ENCODE measurements at regions not wholly inside any gene's neighbourhood (a gene's known extent, or its start where the extent isn't known, plus 50 kb on each side); places are given as distances from the start of the nearest gene placed in this dataset.
"Not testable (repeated sequence)": the region's sequence is repeated elsewhere in the genome, so short reads cannot be mapped to it uniquely, and the experiment has no call there.

GRCh38 chr18:54662986-54663385 is 71.9 kb downstream of the DYNAP start:
- no peak for DNase-seq

DNA sequence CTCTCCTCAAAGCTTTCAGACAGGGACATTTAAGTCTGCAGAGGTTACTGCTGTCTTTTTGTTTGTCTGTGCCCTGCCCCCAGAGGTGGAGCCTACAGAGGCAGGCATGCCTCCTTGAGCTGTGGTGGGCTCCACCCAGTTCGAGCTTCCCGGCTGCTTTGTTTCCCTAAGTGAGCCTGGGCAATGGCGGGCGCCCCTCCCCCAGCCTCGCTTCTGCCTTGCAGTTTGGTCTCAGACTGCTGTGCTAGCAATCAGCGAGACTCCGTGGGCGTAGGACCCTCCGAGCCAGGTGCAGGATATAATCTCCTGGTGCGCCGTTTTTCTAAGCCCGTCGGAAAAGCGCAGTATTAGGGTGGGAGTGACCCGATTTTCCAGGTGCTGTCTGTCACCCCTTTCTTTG is 78.7 kb downstream of the DYNAP start:
- DNase-seq = not testable (repeated sequence)

GRCh38 chr18:54671291-54671881 is 80.3 kb downstream of the DYNAP start:
- DNase-seq = no peak

GRCh38 chr18:54672109-54672508 is 81.1 kb downstream of the DYNAP start:
- no peak for DNase-seq

- no peak for DNase-seq
Measured at GRCh38 chr18:54672846-54673475, 81.9 kb downstream of the DYNAP start.

GRCh38 chr18:54673936-54674335 is 82.9 kb downstream of the DYNAP start:
- no peak for DNase-seq

GRCh38 chr18:54675076-54675475 is 84.0 kb downstream of the DYNAP start:
- DNase-seq = no peak

DNA sequence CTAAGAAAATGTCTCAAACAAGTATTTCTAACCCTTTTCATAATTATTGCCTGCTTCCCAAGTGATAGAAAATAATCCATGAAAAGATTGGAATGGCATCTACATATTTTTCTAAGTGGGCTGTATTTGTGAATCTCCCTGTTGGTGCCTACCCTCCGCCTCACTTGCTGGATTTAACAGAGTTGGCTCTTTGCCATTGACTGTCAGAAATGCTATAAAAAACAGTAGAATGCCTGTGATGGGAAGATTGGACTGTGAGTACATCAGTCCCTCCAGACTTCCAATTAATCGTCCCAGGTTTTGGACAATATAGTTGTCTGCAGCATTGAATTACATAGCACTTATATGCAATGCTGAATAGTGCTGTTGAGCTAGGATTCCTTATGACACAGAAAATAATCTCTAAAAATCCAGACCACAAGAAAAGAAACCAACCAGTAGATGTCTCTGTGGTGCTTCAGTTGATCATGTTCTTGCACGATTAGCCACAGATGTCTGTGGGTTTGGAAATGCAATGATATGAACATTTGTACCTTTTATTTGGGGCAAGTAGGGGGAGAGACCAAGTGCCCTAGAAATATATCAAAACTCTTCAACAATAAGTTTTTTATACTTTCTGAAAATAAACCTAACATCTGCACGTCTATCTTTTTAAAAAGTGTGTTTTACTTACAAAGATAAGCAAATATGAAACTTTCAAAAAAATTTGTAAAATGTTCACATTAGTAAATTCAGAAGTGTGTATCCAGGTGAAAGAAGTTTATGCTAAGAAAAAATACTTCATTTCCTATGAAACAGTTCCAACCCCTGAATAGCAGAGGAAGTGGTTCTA is 88.5 kb downstream of the DYNAP start:
- no peak for DNase-seq

- no peak for DNase-seq
Measured at GRCh38 chr18:54684784-54685183, 93.7 kb downstream of the DYNAP start.

GRCh38 chr18:54689319-54689718 is 98.3 kb downstream of the DYNAP start:
- DNase-seq = no peak

DNA sequence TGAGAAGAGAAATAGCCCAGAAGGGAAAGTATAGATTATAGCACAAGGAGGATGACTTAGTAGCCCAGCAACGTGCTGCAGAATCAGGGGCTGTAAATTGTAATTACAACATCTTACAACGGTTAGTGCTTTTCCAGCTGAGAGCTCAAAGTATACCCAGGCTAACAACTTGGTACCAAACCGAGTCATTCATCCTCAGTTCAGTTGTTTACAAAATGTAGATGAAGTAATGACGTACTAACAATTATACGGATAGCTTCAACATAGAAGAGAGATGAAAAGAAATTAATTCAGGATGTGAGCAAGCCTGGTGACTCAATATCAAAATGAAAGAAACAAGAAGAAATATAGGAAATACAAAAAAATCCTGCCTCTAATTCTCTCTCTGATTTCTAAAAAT is 99.2 kb downstream of the DYNAP start:
- no peak for DNase-seq

- DNase-seq = no peak
Measured at GRCh38 chr18:54692463-54692862, 101.4 kb downstream of the DYNAP start.

DNA sequence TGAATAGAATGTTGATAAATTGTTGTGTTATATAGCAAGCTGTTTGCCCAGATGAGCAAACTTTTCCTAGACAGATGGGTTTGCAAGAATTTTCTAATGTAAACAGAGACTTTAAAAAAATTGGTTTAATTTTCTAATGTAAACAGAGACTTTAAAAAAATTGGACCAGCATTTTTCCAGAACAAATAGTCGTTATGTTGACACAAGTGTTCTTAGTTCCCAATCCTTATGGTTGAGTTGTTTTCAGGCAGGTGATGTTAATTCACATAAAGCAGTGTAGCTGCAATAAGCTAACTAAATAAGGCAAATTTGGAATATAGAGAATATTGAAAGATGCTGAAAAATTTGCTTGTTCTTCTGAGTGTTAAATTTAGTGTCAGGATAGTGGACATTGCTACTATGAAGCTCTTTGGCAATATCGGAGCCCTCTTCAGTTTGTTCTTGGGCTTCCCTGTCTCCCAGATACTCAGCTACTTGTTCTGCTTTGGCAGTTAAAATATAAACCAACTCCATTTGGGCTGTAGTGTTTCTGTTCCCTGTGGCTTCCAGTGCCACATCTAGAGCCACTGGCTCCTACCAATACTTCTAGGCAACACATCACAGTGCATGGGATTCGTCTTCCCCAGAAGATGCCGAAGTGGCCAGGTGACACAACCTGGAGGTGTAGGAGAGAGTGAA is 105.7 kb downstream of the DYNAP start:
- DNase-seq = no peak

GRCh38 chr18:54700580-54700979 is 109.5 kb downstream of the DYNAP start:
- no peak for DNase-seq

DNA sequence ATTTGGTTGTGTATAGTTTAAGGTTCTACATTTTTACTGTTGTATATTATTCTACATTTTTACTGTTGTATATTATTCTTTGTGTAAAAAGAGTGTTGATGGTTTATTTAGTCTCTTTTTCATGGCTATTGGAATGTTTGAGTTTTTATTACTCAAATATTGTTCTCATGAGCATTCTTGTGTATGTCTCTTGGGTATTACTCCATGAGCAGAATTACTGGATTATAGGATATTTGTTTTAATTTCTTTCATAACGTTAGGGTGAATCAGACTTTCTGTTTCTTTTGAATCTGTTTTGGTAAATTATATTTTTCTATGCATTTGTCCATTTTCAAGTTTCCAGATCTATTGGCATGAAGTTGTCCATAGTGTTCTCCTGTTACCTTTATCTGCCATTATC is 111.6 kb downstream of the DYNAP start:
- no peak for DNase-seq

DNA sequence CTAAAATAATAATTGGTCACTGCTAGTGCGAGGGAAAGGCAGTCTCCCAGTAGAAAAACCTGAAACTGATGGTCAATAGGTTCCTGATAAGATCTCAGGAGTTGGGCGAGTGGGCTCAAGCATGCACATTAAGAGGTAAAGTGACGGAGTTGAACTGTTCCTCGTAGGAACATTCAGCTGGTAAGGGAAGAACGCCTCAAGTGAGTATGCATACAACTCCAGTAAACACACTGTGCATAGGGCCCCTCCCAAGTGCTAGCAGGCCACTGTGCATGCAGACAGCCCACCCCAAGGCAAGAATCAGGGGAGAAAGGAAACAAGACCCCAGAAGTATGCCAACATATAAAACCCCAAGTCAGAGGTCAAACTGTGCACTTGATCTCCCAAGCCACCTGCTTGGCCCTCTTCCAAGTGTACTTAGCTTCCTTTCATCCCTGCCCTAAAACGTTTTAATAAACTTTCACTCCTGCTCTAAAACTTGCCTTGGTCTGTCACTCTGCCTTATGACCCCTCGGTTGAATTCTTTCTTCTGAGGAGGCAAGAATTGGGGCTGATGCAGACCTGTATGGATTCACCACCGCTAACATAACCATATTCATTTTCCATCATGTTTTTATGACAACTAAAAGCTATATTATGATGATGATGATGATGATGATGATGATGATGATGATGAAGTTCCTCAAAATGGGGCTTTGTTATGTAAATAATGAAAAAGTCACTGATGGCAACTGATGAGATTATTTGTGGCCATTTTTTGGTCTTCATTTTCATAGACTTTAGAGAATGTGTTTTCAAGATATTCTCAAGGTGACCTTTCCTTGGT is 118.0 kb upstream of the RAB27B start:
- no peak for DNase-seq

DNA sequence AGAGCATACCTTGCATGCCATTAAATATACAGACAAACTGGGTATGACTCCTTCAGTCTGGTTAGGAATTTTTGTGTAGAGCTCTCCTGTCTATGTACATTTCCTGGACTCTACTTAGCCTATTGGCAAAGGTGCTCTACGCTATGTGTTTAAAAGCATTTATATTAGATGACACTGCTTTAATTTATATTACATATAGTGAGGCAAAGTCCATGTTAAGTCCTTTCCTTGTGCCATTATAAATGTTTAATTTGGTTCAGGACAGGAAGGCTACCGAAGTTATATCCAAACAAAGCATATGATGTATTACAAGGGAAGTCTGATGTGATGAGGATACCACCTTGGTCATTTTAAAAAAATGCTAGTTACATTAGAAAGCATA is 117.4 kb upstream of the RAB27B start:
- no peak for DNase-seq

- no peak for DNase-seq
Measured at GRCh38 chr18:54712306-54712705, 116.0 kb upstream of the RAB27B start.

DNA sequence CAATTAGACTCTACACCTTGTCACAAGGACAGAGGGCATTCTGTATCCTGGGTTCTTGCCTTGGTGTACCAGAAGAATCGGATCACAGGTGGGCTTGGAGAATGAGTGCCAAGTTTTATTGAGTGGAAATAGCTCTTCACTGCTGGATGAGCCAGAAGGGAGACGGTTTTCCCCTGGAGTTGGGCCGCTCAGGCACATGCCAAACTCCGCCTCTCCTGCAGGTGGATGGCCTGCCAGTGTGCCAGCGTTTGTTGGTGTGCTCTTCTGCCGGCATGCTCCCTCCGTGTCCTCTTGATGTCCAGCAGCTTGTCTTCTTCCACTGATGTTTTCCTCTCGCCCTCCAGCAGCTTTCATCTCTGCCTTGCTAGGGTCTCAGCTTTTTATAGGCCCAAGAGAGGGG is 115.5 kb upstream of the RAB27B start:
- no peak for DNase-seq

- no peak for DNase-seq
Measured at GRCh38 chr18:54713386-54713785, 114.9 kb upstream of the RAB27B start.

DNA sequence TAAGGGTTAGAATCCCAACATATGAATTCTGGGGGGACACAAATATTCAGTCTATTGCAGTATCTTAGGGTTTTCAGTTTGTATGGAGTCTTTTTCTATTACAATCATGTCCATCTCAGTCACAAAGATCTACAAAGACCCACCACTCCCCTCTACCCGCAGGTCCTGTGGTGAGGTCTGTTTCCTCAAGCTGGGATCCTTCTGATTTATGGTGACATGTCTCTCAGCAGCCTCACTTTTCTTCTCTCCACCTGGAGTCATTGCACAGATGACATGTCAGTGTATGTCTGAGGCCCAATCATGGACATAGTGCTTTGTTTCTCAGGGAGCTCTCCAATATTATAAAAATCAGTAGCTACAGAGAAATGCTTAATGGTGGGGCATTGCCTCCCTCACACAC is 113.4 kb upstream of the RAB27B start:
- DNase-seq = no peak

- DNase-seq = no peak
Measured at GRCh38 chr18:54716586-54716985, 111.7 kb upstream of the RAB27B start.
